ENCODE measurements at regions not wholly inside any gene's neighbourhood (a gene's known extent, or its start where the extent isn't known, plus 50 kb on each side); places are given as distances from the start of the nearest gene placed in this dataset.
"Not testable (repeated sequence)": the region's sequence is repeated elsewhere in the genome, so short reads cannot be mapped to it uniquely, and the experiment has no call there.

DNA sequence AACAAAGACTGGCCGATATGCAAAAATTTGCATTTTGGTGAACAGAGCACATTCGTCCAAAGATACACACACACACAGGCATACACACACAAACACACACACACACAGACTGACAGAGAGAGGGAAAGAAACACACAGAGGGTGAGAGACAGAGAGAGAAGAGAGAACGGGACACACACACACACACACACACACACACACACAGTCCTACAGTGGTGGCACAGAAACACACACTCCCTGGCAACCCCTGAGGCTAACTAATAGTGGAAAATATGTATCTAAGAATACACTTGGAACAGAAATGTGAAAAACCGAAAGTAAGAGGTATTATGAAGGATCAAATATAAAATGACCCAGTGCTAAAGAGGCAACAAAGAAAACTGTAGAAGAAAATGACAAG lies 919.9 kb upstream of the DEFB115 start:
- not testable (repeated sequence) for H3K4me3 ChIP-seq (ENCODE audit: low read depth, low read length); H3K79me2 ChIP-seq (ENCODE audit: control insufficient read depth, insufficient read depth, low read length, unreplicated experiment); H3K27ac ChIP-seq (ENCODE audit: low read depth, low read length); H2AFZ ChIP-seq (ENCODE audit: low read length, unreplicated experiment); H3K27me3 ChIP-seq (ENCODE audit: insufficient read depth, low read length); H3K4me1 ChIP-seq (ENCODE audit: control insufficient read depth, insufficient read depth, low read length, unreplicated experiment); H3K36me3 ChIP-seq (ENCODE audit: insufficient read depth, low read length)

- not testable (repeated sequence) for H3K27me3 ChIP-seq (ENCODE audit: insufficient read depth, low read length); H3K36me3 ChIP-seq (ENCODE audit: insufficient read depth, low read length); H3K79me2 ChIP-seq (ENCODE audit: control insufficient read depth, insufficient read depth, low read length, unreplicated experiment); H3K4me1 ChIP-seq (ENCODE audit: control insufficient read depth, insufficient read depth, low read length, unreplicated experiment); H2AFZ ChIP-seq (ENCODE audit: low read length, unreplicated experiment); H3K4me3 ChIP-seq (ENCODE audit: low read depth, low read length); H3K27ac ChIP-seq (ENCODE audit: low read depth, low read length)
Observed at GRCh38 chr20:30348932-30349331, 908.5 kb upstream of the DEFB115 start.

DNA sequence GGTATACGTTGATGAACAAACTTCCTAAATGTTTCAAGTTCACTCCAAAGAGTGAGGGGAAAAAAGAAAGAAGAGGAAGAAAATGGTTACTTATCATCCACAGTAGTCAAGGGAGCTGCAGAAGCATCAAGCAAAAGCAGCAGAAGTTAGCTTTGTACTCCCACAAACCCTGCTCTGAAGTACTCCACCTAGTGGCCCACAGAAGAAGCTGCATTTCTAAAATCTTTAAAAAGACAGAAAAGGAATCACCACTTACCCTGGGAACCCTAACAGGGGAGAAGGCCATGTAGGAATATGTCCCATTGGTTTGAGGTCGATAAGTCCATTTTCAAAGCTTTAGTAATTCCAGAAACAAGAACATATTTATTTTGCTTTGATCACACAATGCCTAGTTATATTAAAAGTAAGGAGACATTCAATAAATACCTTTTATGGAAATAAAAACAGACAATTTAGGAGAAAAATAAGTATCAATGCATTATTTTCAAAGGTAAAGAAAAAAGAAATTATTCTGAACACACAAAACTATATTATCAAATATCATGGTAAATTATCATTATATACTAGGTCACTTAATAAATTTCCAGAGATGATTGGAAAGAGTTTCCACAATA lies 900.5 kb upstream of the DEFB115 start:
- not testable (repeated sequence) for H3K27me3 ChIP-seq (ENCODE audit: insufficient read depth, low read length); H3K27ac ChIP-seq (ENCODE audit: low read depth, low read length); H3K4me3 ChIP-seq (ENCODE audit: low read depth, low read length); H2AFZ ChIP-seq (ENCODE audit: low read length, unreplicated experiment); H3K36me3 ChIP-seq (ENCODE audit: insufficient read depth, low read length); H3K79me2 ChIP-seq (ENCODE audit: control insufficient read depth, insufficient read depth, low read length, unreplicated experiment); H3K4me1 ChIP-seq (ENCODE audit: control insufficient read depth, insufficient read depth, low read length, unreplicated experiment)

GRCh38 chr20:30361756-30362155 lies 895.7 kb upstream of the DEFB115 start:
- H3K27me3 ChIP-seq (ENCODE audit: insufficient read depth, low read length): 0 out of 2 replicates have a peak, but pooled peaks cover 11% of the 10 kb centered on the region
- not testable (repeated sequence) for H3K4me1 ChIP-seq (ENCODE audit: control insufficient read depth, insufficient read depth, low read length, unreplicated experiment); H3K4me3 ChIP-seq (ENCODE audit: low read depth, low read length); H3K79me2 ChIP-seq (ENCODE audit: control insufficient read depth, insufficient read depth, low read length, unreplicated experiment); H3K36me3 ChIP-seq (ENCODE audit: insufficient read depth, low read length); H2AFZ ChIP-seq (ENCODE audit: low read length, unreplicated experiment); H3K27ac ChIP-seq (ENCODE audit: low read depth, low read length)

DNA sequence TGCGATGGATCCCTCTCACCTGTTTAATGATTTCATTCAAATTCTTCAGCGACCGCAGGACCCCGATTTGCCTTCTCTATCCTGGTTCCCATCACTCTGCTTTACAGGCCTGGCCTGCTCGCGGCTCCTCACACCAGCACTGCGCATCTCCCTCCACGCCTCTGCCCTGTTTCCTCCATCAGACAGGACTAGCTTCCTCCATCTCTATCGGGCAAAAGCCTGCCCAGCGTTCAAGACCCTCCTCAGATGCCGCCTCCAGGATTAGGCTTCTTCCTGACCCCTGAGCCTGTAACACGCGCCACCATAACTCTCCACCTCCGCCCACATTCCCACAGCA lies 881.1 kb upstream of the DEFB115 start:
- not testable (repeated sequence) for H3K79me2 ChIP-seq (ENCODE audit: control insufficient read depth, insufficient read depth, low read length, unreplicated experiment); H3K4me1 ChIP-seq (ENCODE audit: control insufficient read depth, insufficient read depth, low read length, unreplicated experiment); H3K27ac ChIP-seq (ENCODE audit: low read depth, low read length); H3K36me3 ChIP-seq (ENCODE audit: insufficient read depth, low read length); H3K27me3 ChIP-seq (ENCODE audit: insufficient read depth, low read length)
- H3K4me3 ChIP-seq (ENCODE audit: low read depth, low read length): peak overlapping the region; percentile 100
- H2AFZ ChIP-seq (ENCODE audit: low read length, unreplicated experiment): peak overlapping the region; percentile 92

GRCh38 chr20:30376767-30377658 lies 880.5 kb upstream of the DEFB115 start:
- H3K4me1 ChIP-seq (ENCODE audit: control insufficient read depth, insufficient read depth, low read length, unreplicated experiment): no peaks in the 10 kb centered on the region
- peak overlapping the region; percentile 65 for H3K27ac ChIP-seq (ENCODE audit: low read depth, low read length)
- no peaks in the 10 kb centered on the region for H3K36me3 ChIP-seq (ENCODE audit: insufficient read depth, low read length)
- H2AFZ ChIP-seq (ENCODE audit: low read length, unreplicated experiment): peak overlapping the region; percentile 92
- peaks cover 4% of the 10 kb centered on the region for H3K79me2 ChIP-seq (ENCODE audit: control insufficient read depth, insufficient read depth, low read length, unreplicated experiment)
- H3K27me3 ChIP-seq (ENCODE audit: insufficient read depth, low read length): no peaks in the 10 kb centered on the region
- H3K4me3 ChIP-seq (ENCODE audit: low read depth, low read length): peak overlapping the region; percentile 100

- not testable (repeated sequence) for H3K27ac ChIP-seq (ENCODE audit: low read depth, low read length); H3K4me1 ChIP-seq (ENCODE audit: control insufficient read depth, insufficient read depth, low read length, unreplicated experiment); H3K36me3 ChIP-seq (ENCODE audit: insufficient read depth, low read length); H3K79me2 ChIP-seq (ENCODE audit: control insufficient read depth, insufficient read depth, low read length, unreplicated experiment); H2AFZ ChIP-seq (ENCODE audit: low read length, unreplicated experiment); H3K27me3 ChIP-seq (ENCODE audit: insufficient read depth, low read length)
- H3K4me3 ChIP-seq (ENCODE audit: low read depth, low read length): peak overlapping the region; percentile 100
Observed at GRCh38 chr20:30378317-30378716, 879.1 kb upstream of the DEFB115 start.

GRCh38 chr20:30378721-30379120 lies 878.7 kb upstream of the DEFB115 start:
- peak overlapping the region; percentile 100; the same call in 1 of the 2 replicates for H3K4me3 ChIP-seq (ENCODE audit: low read depth, low read length)

DNA sequence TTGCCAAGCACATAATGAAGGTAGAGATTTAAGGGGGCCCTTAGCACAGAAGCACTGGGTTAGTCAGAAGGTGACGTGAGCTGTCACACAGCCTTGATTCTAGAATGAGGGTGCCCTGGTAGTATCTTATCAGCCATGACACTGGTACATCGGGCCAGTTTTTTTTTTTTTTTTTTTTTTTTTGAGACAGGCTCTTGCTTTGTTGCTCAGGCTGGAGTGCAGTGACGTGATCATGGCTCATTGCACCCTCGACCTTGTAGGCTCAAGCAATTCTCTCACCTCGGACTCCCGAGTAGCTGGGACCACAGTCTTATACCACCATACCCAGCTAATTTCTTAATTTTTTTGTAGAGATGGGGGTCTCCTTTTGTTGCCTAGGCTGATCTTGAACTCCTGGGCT lies 872.6 kb upstream of the DEFB115 start:
- H3K27me3 ChIP-seq (ENCODE audit: insufficient read depth, low read length); H3K79me2 ChIP-seq (ENCODE audit: control insufficient read depth, insufficient read depth, low read length, unreplicated experiment); H3K36me3 ChIP-seq (ENCODE audit: insufficient read depth, low read length); H3K4me1 ChIP-seq (ENCODE audit: control insufficient read depth, insufficient read depth, low read length, unreplicated experiment); H3K4me3 ChIP-seq (ENCODE audit: low read depth, low read length); H2AFZ ChIP-seq (ENCODE audit: low read length, unreplicated experiment); H3K27ac ChIP-seq (ENCODE audit: low read depth, low read length): not testable (repeated sequence)

More at GRCh38 chr20:30378721-30379120, 878.7 kb upstream of the DEFB115 start:
- not testable (repeated sequence) for H2AFZ ChIP-seq (ENCODE audit: low read length, unreplicated experiment); H3K27ac ChIP-seq (ENCODE audit: low read depth, low read length); H3K27me3 ChIP-seq (ENCODE audit: insufficient read depth, low read length); H3K79me2 ChIP-seq (ENCODE audit: control insufficient read depth, insufficient read depth, low read length, unreplicated experiment); H3K4me1 ChIP-seq (ENCODE audit: control insufficient read depth, insufficient read depth, low read length, unreplicated experiment); H3K36me3 ChIP-seq (ENCODE audit: insufficient read depth, low read length)

- not testable (repeated sequence) for H2AFZ ChIP-seq (ENCODE audit: low read length, unreplicated experiment); H3K27me3 ChIP-seq (ENCODE audit: insufficient read depth, low read length); H3K4me3 ChIP-seq (ENCODE audit: low read depth, low read length); H3K36me3 ChIP-seq (ENCODE audit: insufficient read depth, low read length); H3K27ac ChIP-seq (ENCODE audit: low read depth, low read length); H3K79me2 ChIP-seq (ENCODE audit: control insufficient read depth, insufficient read depth, low read length, unreplicated experiment); H3K4me1 ChIP-seq (ENCODE audit: control insufficient read depth, insufficient read depth, low read length, unreplicated experiment)
Observed at GRCh38 chr20:30386099-30386498, 871.4 kb upstream of the DEFB115 start.

DNA sequence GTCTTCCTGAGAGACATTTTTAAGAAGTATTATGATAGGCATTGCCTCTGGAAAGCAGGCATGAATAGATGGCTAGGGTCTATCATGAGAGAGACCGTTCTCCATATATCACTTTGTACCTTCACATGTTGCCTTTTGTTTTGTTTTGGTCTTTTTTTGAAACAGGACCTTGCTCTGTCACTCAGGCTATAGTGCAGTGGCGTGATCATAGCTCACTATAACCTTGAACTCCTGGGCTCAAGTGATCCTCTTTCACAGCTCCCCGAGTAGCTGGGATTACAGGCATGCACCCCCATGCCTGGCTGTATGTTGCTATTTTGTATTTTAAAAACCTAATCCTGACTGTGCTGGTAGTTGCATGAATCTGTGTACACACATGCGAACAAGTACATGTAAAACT lies 869.6 kb upstream of the DEFB115 start:
- H3K27ac ChIP-seq (ENCODE audit: low read depth, low read length); H3K36me3 ChIP-seq (ENCODE audit: insufficient read depth, low read length); H3K79me2 ChIP-seq (ENCODE audit: control insufficient read depth, insufficient read depth, low read length, unreplicated experiment); H3K4me1 ChIP-seq (ENCODE audit: control insufficient read depth, insufficient read depth, low read length, unreplicated experiment); H3K27me3 ChIP-seq (ENCODE audit: insufficient read depth, low read length); H2AFZ ChIP-seq (ENCODE audit: low read length, unreplicated experiment); H3K4me3 ChIP-seq (ENCODE audit: low read depth, low read length): not testable (repeated sequence)
